ENCODE measurements at regions not wholly inside any gene's neighbourhood (a gene's known extent, or its start where the extent isn't known, plus 50 kb on each side); places are given as distances from the start of the nearest gene placed in this dataset.
A peak's percentile ranks its signal among the peaks of the same experiment; 100 is the strongest.

GRCh38 chr6:101212640-101213039, 180.9 kb upstream of the GRIK2 start:
- no peak for DNase-seq

DNA sequence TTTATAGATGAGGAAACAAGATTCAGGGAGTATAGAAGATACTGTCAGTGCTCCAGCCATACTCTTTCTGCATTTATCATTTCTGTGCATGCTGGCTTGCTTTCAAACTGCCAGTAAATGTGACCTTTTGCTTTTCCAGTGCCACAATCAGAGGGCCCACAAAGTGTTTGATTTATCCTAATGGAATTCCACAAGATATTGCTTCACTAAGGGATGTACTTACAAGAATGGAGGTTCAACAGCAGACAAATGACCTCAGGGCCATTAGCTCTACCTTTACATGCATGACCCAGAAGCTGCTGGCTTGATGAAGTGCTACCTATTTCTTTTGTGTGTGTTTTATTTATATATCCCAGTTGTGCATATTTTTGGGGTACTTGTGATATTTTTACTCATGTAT, 171.5 kb upstream of the GRIK2 start:
- DNase-seq: no peak

DNA sequence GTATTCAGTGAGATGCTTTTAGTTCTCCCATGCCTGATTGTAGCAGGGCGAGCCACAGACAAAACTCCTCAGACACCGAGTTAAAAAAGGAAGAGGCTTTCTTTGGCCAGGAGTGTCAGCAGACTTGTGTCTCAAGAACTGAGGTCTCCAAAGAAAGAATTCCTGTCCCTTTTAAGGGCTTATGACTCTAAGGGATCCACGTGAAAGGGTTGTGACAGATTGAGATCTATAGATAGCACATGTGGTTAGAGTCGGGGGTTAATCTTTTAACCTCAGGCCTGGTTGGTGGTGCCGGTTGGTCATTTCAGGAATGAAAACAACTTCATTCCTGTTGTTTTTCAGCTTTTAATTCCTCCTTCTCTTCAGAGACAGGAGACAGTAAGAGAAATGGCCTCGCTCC, 168.8 kb upstream of the GRIK2 start:
- no peak for DNase-seq

- DNase-seq: no peak
These were observed 166.8 kb upstream of the GRIK2 start for GRCh38 chr6:101226677-101227135.

GRCh38 chr6:101230866-101231265, 162.6 kb upstream of the GRIK2 start:
- no peak for DNase-seq

GRCh38 chr6:101231606-101232235, 161.8 kb upstream of the GRIK2 start:
- DNase-seq: no peak

- DNase-seq: no peak
These were observed 160.5 kb upstream of the GRIK2 start for GRCh38 chr6:101232961-101233360.

GRCh38 chr6:101236709-101237108, 156.8 kb upstream of the GRIK2 start:
- DNase-seq: no peak

- DNase-seq: no peak
These were observed 152.1 kb upstream of the GRIK2 start for GRCh38 chr6:101241442-101241841.

DNA sequence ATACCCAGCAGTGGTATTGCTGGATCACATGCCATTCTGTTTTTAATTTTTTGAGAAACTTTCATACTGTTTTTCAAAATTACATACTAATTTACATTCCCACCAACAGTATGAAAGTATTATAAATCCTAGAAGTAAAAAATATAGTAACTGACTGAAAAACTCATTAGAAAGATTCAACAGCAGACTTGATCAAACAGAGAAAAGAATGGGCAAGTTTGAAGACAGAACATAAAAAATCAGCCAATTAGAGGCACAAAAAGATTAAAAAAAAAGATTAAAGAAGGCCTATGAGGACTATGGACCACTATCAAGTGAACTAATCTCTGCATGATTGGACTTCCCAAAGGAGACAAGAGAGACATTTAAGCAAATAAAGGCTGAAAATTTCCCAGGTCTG, 144.0 kb upstream of the GRIK2 start:
- DNase-seq: no peak

DNA sequence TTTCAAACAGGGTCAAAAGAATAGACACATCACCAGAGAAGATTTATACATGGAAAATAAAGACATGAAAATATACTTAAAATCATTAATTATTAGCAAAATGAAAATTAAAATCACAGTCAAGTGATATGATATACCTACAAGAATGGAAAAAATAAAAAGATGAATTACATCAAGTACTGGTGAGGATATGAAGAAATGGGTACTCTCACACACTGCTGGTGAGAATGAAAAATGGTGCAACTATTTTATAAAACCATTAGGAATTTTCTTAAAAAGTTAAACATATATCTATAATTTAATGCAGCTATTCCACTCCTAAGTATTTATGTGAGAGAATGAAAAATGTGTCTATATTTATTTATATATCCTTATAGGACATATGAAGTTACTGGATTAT, 136.3 kb upstream of the GRIK2 start:
- no peak for DNase-seq

DNA sequence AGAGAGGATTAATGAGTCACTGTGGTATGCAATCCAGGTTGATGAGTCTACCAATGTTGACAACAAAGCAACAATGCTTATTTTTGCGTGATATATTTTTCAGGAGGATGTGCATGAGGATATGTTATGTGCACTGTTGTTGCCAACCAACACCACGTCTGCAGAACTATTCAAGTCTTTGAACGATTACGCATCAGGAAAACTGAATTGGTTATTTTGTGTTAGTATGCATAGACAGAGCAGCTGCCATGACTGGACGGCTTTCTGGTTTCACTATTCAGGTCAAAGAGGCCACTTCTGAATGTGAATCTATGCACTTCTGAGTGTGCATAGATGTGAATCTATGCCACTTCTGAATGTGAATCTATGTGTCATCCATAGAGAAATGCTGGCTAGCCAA, 134.0 kb upstream of the GRIK2 start:
- DNase-seq: no peak

GRCh38 chr6:101263596-101263995, 129.9 kb upstream of the GRIK2 start:
- no peak for DNase-seq

DNA sequence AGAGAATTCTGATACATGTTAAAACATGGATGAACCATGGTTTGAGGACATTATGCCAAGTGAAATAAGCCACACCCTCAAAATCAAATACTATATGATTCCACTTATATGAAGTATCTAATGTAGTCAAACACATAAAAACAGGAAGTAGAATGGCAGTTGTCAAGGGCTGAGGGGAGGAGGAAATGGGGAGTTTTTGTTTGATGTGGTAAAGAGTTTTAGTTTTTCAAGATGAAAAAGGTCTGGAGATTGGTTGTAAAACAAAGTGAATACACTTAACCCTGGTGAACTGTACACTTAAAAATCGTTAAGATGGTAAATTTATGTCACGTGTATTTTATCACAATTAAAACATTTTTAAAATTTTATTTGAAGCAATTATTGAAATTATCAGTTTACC, 127.4 kb upstream of the GRIK2 start:
- DNase-seq: no peak

- DNase-seq: no peak
These were observed 125.0 kb upstream of the GRIK2 start for GRCh38 chr6:101268541-101268940.

DNA sequence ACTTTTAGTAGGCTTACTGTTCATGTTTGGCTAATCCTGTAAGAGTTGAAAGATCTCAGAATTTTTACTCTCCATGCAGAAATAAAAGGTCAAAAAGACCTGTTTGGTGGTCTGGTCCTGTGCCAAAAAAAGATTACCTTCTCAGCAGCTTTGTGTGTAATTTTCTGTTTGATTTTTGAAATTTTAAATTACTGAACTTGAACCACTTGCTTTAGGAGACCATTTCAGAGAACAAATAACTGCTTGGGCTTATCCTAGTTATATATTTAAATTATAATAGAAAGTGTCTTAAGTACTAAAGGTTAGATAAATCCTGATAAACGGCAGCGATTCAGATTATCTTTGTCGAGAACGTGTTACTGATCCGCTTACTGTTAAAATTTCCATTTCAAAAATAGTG, 118.3 kb upstream of the GRIK2 start:
- no peak for DNase-seq

DNA sequence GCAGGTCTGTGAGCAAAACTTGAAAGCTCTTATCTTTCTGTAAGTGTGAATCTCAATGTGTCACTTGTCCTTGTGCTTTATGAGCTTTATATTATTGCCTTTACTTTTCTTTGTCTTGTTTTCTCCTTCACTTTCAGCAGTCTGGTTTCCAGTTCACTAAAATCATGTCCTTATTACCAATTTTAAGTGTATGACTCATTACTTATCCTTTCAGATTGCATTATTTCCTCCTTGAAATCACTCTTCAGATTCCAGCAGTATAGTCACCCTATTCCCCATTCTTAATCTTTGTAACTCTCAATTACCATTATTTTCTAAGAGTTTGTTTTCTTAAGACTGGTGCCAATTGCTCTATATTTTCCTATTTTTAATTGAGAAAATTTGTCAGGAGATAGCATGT, 117.4 kb upstream of the GRIK2 start:
- no peak for DNase-seq

GRCh38 chr6:101279410-101279809, 114.1 kb upstream of the GRIK2 start:
- no peak for DNase-seq

GRCh38 chr6:101281266-101281665, 112.2 kb upstream of the GRIK2 start:
- no peak for DNase-seq

DNA sequence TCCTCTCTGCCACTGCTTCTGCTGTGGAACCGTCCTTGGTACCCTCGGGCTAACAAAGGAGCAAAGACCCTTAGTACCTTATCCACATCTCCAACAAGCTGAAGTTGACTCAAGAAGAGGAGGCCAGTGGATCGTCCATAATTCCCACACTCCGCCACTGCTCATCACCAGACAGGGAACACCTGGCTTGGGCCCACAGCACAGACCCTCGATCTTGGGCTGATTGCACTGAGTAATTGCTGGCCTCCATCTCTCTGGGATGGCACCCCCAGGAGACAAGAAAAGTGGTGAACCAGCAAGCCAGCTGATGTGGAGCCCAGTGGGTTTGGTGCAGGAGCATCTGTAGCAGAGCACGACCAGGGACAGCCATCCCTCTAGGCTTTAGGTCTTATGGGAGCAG, 109.4 kb upstream of the GRIK2 start:
- DNase-seq: no peak

DNA sequence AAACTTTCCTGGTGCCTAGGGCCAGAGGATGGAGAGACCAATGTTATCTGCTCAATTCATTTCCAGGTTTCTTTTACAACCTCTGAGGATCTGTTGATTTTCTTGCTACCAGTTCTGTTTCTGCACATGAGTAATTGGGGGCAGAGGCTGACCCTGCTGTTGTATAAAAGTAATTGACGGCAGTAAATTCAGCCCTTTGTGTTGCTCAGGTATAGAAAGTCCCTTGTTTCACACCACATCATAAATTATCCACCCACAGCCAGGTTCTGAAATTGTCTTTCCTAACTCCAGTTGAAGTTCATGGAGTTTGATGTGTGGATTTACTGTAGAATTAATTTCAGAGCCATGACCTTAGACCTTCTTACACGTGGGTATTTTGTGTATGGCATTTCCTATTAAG, 107.4 kb upstream of the GRIK2 start:
- peak; percentile 10 for DNase-seq

DNA sequence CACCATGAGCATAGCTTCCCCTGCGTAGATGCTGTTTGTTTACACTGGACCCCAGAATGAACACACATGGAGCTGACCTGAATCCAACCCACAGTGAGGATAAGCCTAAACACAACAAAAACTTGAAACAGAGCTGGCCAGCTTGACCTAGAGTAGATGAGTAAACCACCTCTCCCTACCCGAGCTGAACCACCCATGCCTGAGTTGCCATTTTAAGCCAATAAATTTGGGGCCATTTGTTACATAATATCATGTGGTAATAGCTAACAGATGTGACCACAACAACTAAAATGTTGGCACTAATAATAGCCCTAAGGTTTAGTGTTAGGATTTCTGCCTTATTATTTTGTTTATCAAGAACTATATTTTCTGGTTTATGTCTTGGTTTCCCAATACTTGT, 103.2 kb upstream of the GRIK2 start:
- DNase-seq: no peak

- DNase-seq: no peak
These were observed 99.4 kb upstream of the GRIK2 start for GRCh38 chr6:101294051-101294638.

- no peak for DNase-seq
These were observed 98.8 kb upstream of the GRIK2 start for GRCh38 chr6:101294676-101295075.

Measured in renal pelvis (tissue), 1 donor.